ENCODE measurements at regions not wholly inside any gene's neighbourhood (a gene's known extent, or its start where the extent isn't known, plus 50 kb on each side); places are given as distances from the start of the nearest gene placed in this dataset.
A peak's percentile ranks its signal among the peaks of the same experiment; 100 is the strongest.

GRCh38 chr5:135234242-135234641 is 164.8 kb downstream of the MACROH2A1 start:
- H3K4me1 ChIP-seq (ENCODE audit: control insufficient read depth, insufficient read depth, low read length): no peaks in the 10 kb centered on the region
- DNase-seq: no peak
- H3K27me3 ChIP-seq (ENCODE audit: control insufficient read depth, insufficient read depth, low read length): no peaks in the 10 kb centered on the region
- H3K4me3 ChIP-seq (ENCODE audit: low read length): no peak overlapping the region
- WGBS (ENCODE audit: insufficient coverage, low lambda C conversion rate): 89% methylated on average over 5 of the region's 12 CpGs
- H3K9me3 ChIP-seq (ENCODE audit: control insufficient read depth, low read depth, low read length): peaks cover 7% of the 10 kb centered on the region
- no peaks in the 10 kb centered on the region for H3K36me3 ChIP-seq (ENCODE audit: control insufficient read depth, insufficient read depth, low read length)
- no peak overlapping the region for H3K27ac ChIP-seq (ENCODE audit: low read length)

- Histone ChIP-seq H3K27ac (ENCODE audit: low read length) (no peak overlapping the region), H3K36me3 (ENCODE audit: control insufficient read depth, insufficient read depth, low read length) (no peaks in the 10 kb centered on the region), H3K4me1 (ENCODE audit: control insufficient read depth, insufficient read depth, low read length) (no peaks in the 10 kb centered on the region), H3K27me3 (ENCODE audit: control insufficient read depth, insufficient read depth, low read length) (no peaks in the 10 kb centered on the region), H3K9me3 (ENCODE audit: control insufficient read depth, low read depth, low read length) (peaks cover 11% of the 10 kb centered on the region), H3K4me3 (ENCODE audit: low read length) (no peak overlapping the region)
- no peak for DNase-seq
- 100% methylated on average over 1 of the region's 6 CpGs for WGBS (ENCODE audit: insufficient coverage, low lambda C conversion rate)
Observed at GRCh38 chr5:135233477-135233876, 165.6 kb downstream of the MACROH2A1 start.

DNA sequence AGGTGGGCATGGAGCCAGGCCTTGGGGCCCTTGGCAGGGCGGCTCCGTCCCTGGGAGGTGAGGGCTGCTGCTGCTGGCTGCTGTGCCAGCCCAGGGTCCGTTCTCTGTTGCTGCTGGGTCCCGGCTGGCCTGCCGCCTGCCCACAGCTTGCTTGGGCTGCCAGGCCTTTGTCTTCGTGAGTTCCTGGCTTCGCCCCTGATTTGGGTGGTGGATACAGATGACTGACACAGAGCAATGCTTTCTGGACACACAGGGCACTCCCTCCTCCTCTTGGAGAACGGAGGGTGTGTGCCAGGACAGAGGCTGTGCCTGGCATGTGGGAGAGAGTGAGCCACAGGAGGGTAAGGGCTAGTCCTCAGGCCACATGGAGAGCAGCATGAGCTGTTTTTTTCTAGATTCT is 166.1 kb downstream of the MACROH2A1 start:
- H3K4me1 ChIP-seq (ENCODE audit: control insufficient read depth, insufficient read depth, low read length): no peaks in the 10 kb centered on the region
- no peaks in the 10 kb centered on the region for H3K27me3 ChIP-seq (ENCODE audit: control insufficient read depth, insufficient read depth, low read length)
- H3K27ac ChIP-seq (ENCODE audit: low read length): no peak overlapping the region
- DNase-seq: no peak
- no CpG with 5 or more reads among the region's 8 CpGs for WGBS (ENCODE audit: insufficient coverage, low lambda C conversion rate)
- no peaks in the 10 kb centered on the region for H3K36me3 ChIP-seq (ENCODE audit: control insufficient read depth, insufficient read depth, low read length)
- no peak overlapping the region for H3K4me3 ChIP-seq (ENCODE audit: low read length)
- peaks cover 15% of the 10 kb centered on the region for H3K9me3 ChIP-seq (ENCODE audit: control insufficient read depth, low read depth, low read length)

- Histone ChIP-seq H3K9me3 (ENCODE audit: control insufficient read depth, low read depth, low read length) (peaks cover 15% of the 10 kb centered on the region), H3K36me3 (ENCODE audit: control insufficient read depth, insufficient read depth, low read length) (no peaks in the 10 kb centered on the region), H3K27me3 (ENCODE audit: control insufficient read depth, insufficient read depth, low read length) (no peaks in the 10 kb centered on the region), H3K4me3 (ENCODE audit: low read length) (no peak overlapping the region), H3K27ac (ENCODE audit: low read length) (no peak overlapping the region), H3K4me1 (ENCODE audit: control insufficient read depth, insufficient read depth, low read length) (no peaks in the 10 kb centered on the region)
- DNase-seq: no peak
- no CpG with 5 or more reads among the region's 2 CpGs for WGBS (ENCODE audit: insufficient coverage, low lambda C conversion rate)
Observed at GRCh38 chr5:135231289-135231688, 167.7 kb downstream of the MACROH2A1 start.

GRCh38 chr5:135230251-135230925 is 168.6 kb downstream of the MACROH2A1 start:
- Histone ChIP-seq H3K27me3 (ENCODE audit: control insufficient read depth, insufficient read depth, low read length) (no peaks in the 10 kb centered on the region), H3K4me1 (ENCODE audit: control insufficient read depth, insufficient read depth, low read length) (no peaks in the 10 kb centered on the region), H3K27ac (ENCODE audit: low read length) (no peak overlapping the region), H3K4me3 (ENCODE audit: low read length) (no peak overlapping the region), H3K9me3 (ENCODE audit: control insufficient read depth, low read depth, low read length) (peaks cover 15% of the 10 kb centered on the region), H3K36me3 (ENCODE audit: control insufficient read depth, insufficient read depth, low read length) (no peaks in the 10 kb centered on the region)
- DNase-seq: no peak
- no CpG with 5 or more reads among the region's 12 CpGs for WGBS (ENCODE audit: insufficient coverage, low lambda C conversion rate)

- peaks cover 2% of the 10 kb centered on the region for H3K27me3 ChIP-seq (ENCODE audit: control insufficient read depth, insufficient read depth, low read length)
- peaks cover 15% of the 10 kb centered on the region for H3K9me3 ChIP-seq (ENCODE audit: control insufficient read depth, low read depth, low read length)
- WGBS (ENCODE audit: insufficient coverage, low lambda C conversion rate): no CpG with 5 or more reads among the region's 4 CpGs
- no peaks in the 10 kb centered on the region for H3K4me1 ChIP-seq (ENCODE audit: control insufficient read depth, insufficient read depth, low read length)
- H3K27ac ChIP-seq (ENCODE audit: low read length): peak overlapping the region; percentile 5
- peak; percentile 67 to 79 for DNase-seq
- no peak overlapping the region for H3K4me3 ChIP-seq (ENCODE audit: low read length)
- no peaks in the 10 kb centered on the region for H3K36me3 ChIP-seq (ENCODE audit: control insufficient read depth, insufficient read depth, low read length)
Observed at GRCh38 chr5:135229679-135230132, 169.3 kb downstream of the MACROH2A1 start.

- Histone ChIP-seq H3K4me1 (ENCODE audit: control insufficient read depth, insufficient read depth, low read length) (no peaks in the 10 kb centered on the region), H3K27ac (ENCODE audit: low read length) (peak overlapping the region; percentile 5), H3K4me3 (ENCODE audit: low read length) (no peak overlapping the region), H3K27me3 (ENCODE audit: control insufficient read depth, insufficient read depth, low read length) (peaks cover 3% of the 10 kb centered on the region), H3K36me3 (ENCODE audit: control insufficient read depth, insufficient read depth, low read length) (no peaks in the 10 kb centered on the region), H3K9me3 (ENCODE audit: control insufficient read depth, low read depth, low read length) (peaks cover 15% of the 10 kb centered on the region)
- no peak for DNase-seq
- no CpG with 5 or more reads among the region's 2 CpGs for WGBS (ENCODE audit: insufficient coverage, low lambda C conversion rate)
Observed at GRCh38 chr5:135229122-135229521, 169.9 kb downstream of the MACROH2A1 start.

- H3K9me3 ChIP-seq (ENCODE audit: control insufficient read depth, low read depth, low read length): peaks cover 15% of the 10 kb centered on the region
- no peaks in the 10 kb centered on the region for H3K36me3 ChIP-seq (ENCODE audit: control insufficient read depth, insufficient read depth, low read length)
- H3K27ac ChIP-seq (ENCODE audit: low read length): no peak overlapping the region
- no peaks in the 10 kb centered on the region for H3K4me1 ChIP-seq (ENCODE audit: control insufficient read depth, insufficient read depth, low read length)
- no CpG with 5 or more reads among the region's 1 CpG for WGBS (ENCODE audit: insufficient coverage, low lambda C conversion rate)
- DNase-seq: no peak
- no peak overlapping the region for H3K4me3 ChIP-seq (ENCODE audit: low read length)
- peaks cover 3% of the 10 kb centered on the region for H3K27me3 ChIP-seq (ENCODE audit: control insufficient read depth, insufficient read depth, low read length)
Observed at GRCh38 chr5:135228222-135228621, 170.8 kb downstream of the MACROH2A1 start.

DNA sequence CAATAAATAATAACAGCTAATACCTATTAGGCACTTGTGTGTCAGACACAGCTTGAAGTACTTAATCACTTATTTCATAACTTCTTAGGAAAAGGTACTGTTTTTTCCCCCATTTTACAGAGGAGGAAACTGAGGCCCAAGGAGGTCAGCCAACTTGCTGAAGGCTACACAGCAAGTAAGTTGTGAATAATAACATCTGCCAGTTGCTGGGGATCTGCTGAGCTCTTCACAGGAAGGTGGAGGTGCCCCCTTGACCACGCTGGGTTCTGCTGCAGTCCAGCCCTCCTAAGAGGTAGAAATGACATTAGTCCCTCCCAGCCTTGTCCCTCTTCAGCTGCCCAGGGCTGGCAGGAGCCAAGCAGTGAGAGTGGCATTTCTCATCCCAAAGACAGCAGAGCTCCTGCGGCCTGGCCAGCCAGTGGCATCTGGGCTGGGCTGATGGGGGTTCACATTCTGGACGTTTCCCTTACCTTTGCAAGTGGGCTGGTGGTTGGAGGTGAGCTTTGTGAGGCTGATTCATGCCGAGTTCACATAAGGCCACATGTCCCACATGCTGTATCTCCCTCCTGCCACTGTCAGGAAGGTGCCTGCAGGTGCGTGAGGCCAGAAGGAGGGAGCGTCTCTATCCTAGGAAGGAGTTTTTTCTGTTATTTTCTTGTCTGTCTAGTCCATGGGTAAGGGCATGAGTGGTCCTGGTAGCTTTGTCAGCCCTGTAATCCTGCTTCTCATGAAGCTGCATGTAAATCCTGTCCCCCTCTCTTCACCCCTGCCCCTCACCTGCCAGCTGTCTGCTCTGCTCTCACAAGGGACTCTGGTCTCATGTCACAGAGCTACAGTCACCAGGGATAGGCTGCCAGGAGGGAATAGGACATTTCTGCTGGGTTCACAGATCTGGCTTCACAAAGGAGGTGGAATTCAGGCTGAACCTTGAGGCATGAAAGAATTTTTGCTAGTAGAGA is 171.7 kb downstream of the MACROH2A1 start:
- peaks cover 15% of the 10 kb centered on the region for H3K9me3 ChIP-seq (ENCODE audit: control insufficient read depth, low read depth, low read length)
- H3K27me3 ChIP-seq (ENCODE audit: control insufficient read depth, insufficient read depth, low read length): peaks cover 3% of the 10 kb centered on the region
- no CpG with 5 or more reads among the region's 6 CpGs for WGBS (ENCODE audit: insufficient coverage, low lambda C conversion rate)
- no peak for DNase-seq
- no peaks in the 10 kb centered on the region for H3K36me3 ChIP-seq (ENCODE audit: control insufficient read depth, insufficient read depth, low read length)
- H3K27ac ChIP-seq (ENCODE audit: low read length): no peak overlapping the region
- H3K4me3 ChIP-seq (ENCODE audit: low read length): no peak overlapping the region
- H3K4me1 ChIP-seq (ENCODE audit: control insufficient read depth, insufficient read depth, low read length): no peaks in the 10 kb centered on the region

DNA sequence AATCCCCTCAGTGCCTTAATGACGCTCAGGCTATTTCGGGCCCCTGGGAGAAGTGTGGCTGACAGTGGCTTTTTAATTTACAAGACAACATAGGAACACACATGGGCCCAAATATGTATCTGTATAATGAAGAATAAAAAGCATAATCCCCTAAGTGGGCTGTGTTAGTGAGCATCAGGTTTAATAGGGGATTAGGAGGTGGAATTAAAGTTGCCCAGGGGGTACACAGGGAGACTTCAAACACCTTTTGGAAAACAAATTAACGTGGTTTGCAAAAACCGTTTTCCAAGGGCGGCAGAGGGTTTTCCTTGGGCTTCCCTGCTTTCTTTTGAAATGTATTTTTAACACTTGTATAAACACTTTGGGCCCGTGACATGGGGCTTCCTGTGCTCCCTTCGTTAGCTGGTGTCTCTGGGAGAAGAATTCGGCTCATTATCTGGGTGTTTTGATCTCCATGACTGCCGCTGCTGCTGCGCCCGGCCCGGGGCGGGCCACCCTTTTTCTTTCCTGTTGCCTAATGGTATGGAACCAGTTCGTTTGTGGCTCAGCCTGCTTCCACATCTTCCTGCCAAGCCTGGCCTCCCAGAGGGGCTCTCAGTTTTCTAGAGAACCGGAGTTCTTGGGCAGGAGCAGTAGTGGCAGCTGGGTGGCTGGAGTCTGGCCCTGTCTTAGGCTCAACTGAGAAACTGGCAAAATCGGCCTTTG is 173.0 kb downstream of the MACROH2A1 start:
- Histone ChIP-seq H3K27me3 (ENCODE audit: control insufficient read depth, insufficient read depth, low read length) (peaks cover 3% of the 10 kb centered on the region), H3K9me3 (ENCODE audit: control insufficient read depth, low read depth, low read length) (peaks cover 15% of the 10 kb centered on the region), H3K4me1 (ENCODE audit: control insufficient read depth, insufficient read depth, low read length) (no peaks in the 10 kb centered on the region), H3K27ac (ENCODE audit: low read length) (no peak overlapping the region), H3K36me3 (ENCODE audit: control insufficient read depth, insufficient read depth, low read length) (no peaks in the 10 kb centered on the region), H3K4me3 (ENCODE audit: low read length) (no peak overlapping the region)
- DNase-seq: no peak
- 80% methylated on average over 1 of the region's 16 CpGs for WGBS (ENCODE audit: insufficient coverage, low lambda C conversion rate)
